ENCODE measurements at regions not wholly inside any gene's neighbourhood (a gene's known extent, or its start where the extent isn't known, plus 50 kb on each side); places are given as distances from the start of the nearest gene placed in this dataset.

- Histone ChIP-seq H3K79me2 (ENCODE audit: insufficient read depth, low read length) (no peaks in the 10 kb centered on the region), H3K4me3 (ENCODE audit: insufficient read depth, low read depth, low read length) (no peak overlapping the region), H3K36me3 (ENCODE audit: insufficient read depth, low read length) (no peaks in the 10 kb centered on the region), H3K27ac (ENCODE audit: low read depth, low read length) (no peak overlapping the region), H2AFZ (ENCODE audit: low read depth, low read length) (no peak overlapping the region), H3K4me2 (ENCODE audit: low read length) (no peak overlapping the region), H4K20me1 (ENCODE audit: insufficient read depth, low read length) (no peaks in the 10 kb centered on the region), H3K27me3 (ENCODE audit: insufficient read depth, low read length) (peaks cover 6% of the 10 kb centered on the region), H3K4me1 (ENCODE audit: insufficient read depth, low read length) (peaks cover 12% of the 10 kb centered on the region), H3K9ac (ENCODE audit: low read length) (no peak overlapping the region), H3K9me3 (ENCODE audit: insufficient read depth, low read depth, low read length) (no peaks in the 10 kb centered on the region)
- FAIRE-seq (no peak), DNase-seq (ENCODE audit: low read depth) (no peak)
- H3K27me3 Mint-ChIP-seq (ENCODE audit: low read depth, unreplicated experiment), result peaks cover 18% of the 10 kb centered on the region
- H3K27ac Mint-ChIP-seq (ENCODE audit: unreplicated experiment), result no peak overlapping the region
- no peaks in the 10 kb centered on the region for H3K36me3 Mint-ChIP-seq (ENCODE audit: low read depth, unreplicated experiment)
- TF ChIP-seq EZH2 (IDR thresholded peaks at IDR 0.05; ENCODE audit: insufficient read depth, low read length) (no peak), CTCF (IDR thresholded peaks at IDR 0.05; ENCODE audit: insufficient read depth, low read depth, low read length) (no peak)
- H3K4me1 Mint-ChIP-seq (ENCODE audit: low read depth, unreplicated experiment), result peaks cover 8% of the 10 kb centered on the region
- no peak overlapping the region for H3K4me3 Mint-ChIP-seq (ENCODE audit: unreplicated experiment)
- no peaks in the 10 kb centered on the region for H3K9me3 Mint-ChIP-seq (ENCODE audit: unreplicated experiment)
Observed at GRCh38 chr22:27380855-27381254, 420.7 kb downstream of the MN1 start.

DNA sequence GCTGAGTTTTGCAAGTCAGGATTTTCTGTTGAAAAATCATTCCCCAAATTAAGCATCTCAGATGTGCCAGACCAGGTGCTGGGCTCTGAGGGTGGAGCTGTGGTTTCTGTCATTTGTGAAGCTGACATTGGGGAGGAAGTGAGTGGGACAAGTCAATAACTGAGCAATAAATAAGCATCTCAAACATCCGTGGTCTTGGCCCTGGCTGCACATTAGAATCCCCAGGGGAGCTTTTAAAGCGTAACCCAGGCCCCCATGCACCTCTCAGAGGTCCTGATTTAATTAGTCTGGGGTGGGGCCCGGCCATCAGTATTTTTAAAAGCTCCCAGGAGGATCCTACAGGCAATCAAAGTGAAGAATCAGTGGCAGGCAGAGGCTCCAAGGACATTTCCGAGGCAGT is 420.0 kb downstream of the MN1 start:
- H3K4me3 Mint-ChIP-seq (ENCODE audit: unreplicated experiment), result no peak overlapping the region
- TF ChIP-seq EZH2 (IDR thresholded peaks at IDR 0.05; ENCODE audit: insufficient read depth, low read length) (no peak), CTCF (IDR thresholded peaks at IDR 0.05; ENCODE audit: insufficient read depth, low read depth, low read length) (no peak)

GRCh38 chr22:27381960-27382742 is 419.4 kb downstream of the MN1 start:
- Mint-ChIP-seq H3K27me3 (ENCODE audit: low read depth, unreplicated experiment) (peaks cover 18% of the 10 kb centered on the region), H3K27ac (ENCODE audit: unreplicated experiment) (no peak overlapping the region), H3K4me3 (ENCODE audit: unreplicated experiment) (no peak overlapping the region), H3K4me1 (ENCODE audit: low read depth, unreplicated experiment) (peaks cover 13% of the 10 kb centered on the region), H3K9me3 (ENCODE audit: unreplicated experiment) (no peaks in the 10 kb centered on the region), H3K36me3 (ENCODE audit: low read depth, unreplicated experiment) (no peaks in the 10 kb centered on the region)
- DNase-seq (ENCODE audit: low read depth) (no peak), FAIRE-seq (no peak)
- H3K79me2 ChIP-seq (ENCODE audit: insufficient read depth, low read length), result no peaks in the 10 kb centered on the region
- H3K9ac ChIP-seq (ENCODE audit: low read length), result no peak overlapping the region
- TF ChIP-seq EZH2 (IDR thresholded peaks at IDR 0.05; ENCODE audit: insufficient read depth, low read length), result no peak
- no peak for TF ChIP-seq CTCF (IDR thresholded peaks at IDR 0.05; ENCODE audit: insufficient read depth, low read depth, low read length)
- no peak overlapping the region for H3K4me3 ChIP-seq (ENCODE audit: insufficient read depth, low read depth, low read length)
- no peaks in the 10 kb centered on the region for H3K36me3 ChIP-seq (ENCODE audit: insufficient read depth, low read length)
- H3K4me1 ChIP-seq (ENCODE audit: insufficient read depth, low read length), result peaks cover 12% of the 10 kb centered on the region
- H2AFZ ChIP-seq (ENCODE audit: low read depth, low read length), result no peak overlapping the region
- no peak overlapping the region for H3K4me2 ChIP-seq (ENCODE audit: low read length)
- H4K20me1 ChIP-seq (ENCODE audit: insufficient read depth, low read length), result no peaks in the 10 kb centered on the region
- H3K9me3 ChIP-seq (ENCODE audit: insufficient read depth, low read depth, low read length), result no peaks in the 10 kb centered on the region
- no peak overlapping the region for H3K27ac ChIP-seq (ENCODE audit: low read depth, low read length)
- H3K27me3 ChIP-seq (ENCODE audit: insufficient read depth, low read length), result peaks cover 13% of the 10 kb centered on the region

More for the DNA sequence above, 420.0 kb downstream of the MN1 start:
- H3K9me3 Mint-ChIP-seq (ENCODE audit: unreplicated experiment), result no peaks in the 10 kb centered on the region
- DNase-seq (ENCODE audit: low read depth) (no peak), FAIRE-seq (no peak)
- H3K27me3 Mint-ChIP-seq (ENCODE audit: low read depth, unreplicated experiment), result peaks cover 18% of the 10 kb centered on the region
- Histone ChIP-seq H3K4me1 (ENCODE audit: insufficient read depth, low read length) (peaks cover 12% of the 10 kb centered on the region), H3K4me3 (ENCODE audit: insufficient read depth, low read depth, low read length) (no peak overlapping the region), H3K27ac (ENCODE audit: low read depth, low read length) (no peak overlapping the region), H4K20me1 (ENCODE audit: insufficient read depth, low read length) (no peaks in the 10 kb centered on the region), H3K9me3 (ENCODE audit: insufficient read depth, low read depth, low read length) (no peaks in the 10 kb centered on the region), H3K9ac (ENCODE audit: low read length) (no peak overlapping the region), H2AFZ (ENCODE audit: low read depth, low read length) (no peak overlapping the region), H3K79me2 (ENCODE audit: insufficient read depth, low read length) (no peaks in the 10 kb centered on the region), H3K27me3 (ENCODE audit: insufficient read depth, low read length) (peaks cover 7% of the 10 kb centered on the region), H3K4me2 (ENCODE audit: low read length) (no peak overlapping the region), H3K36me3 (ENCODE audit: insufficient read depth, low read length) (no peaks in the 10 kb centered on the region)
- H3K36me3 Mint-ChIP-seq (ENCODE audit: low read depth, unreplicated experiment), result no peaks in the 10 kb centered on the region
- no peak overlapping the region for H3K27ac Mint-ChIP-seq (ENCODE audit: unreplicated experiment)
- peaks cover 13% of the 10 kb centered on the region for H3K4me1 Mint-ChIP-seq (ENCODE audit: low read depth, unreplicated experiment)

Data from astrocyte (in vitro differentiated cells and primary cell).